Forelimb muscle (tissue), 1 donor: ENCODE measurements at regions not wholly inside any gene's neighbourhood (a gene's known extent, or its start where the extent isn't known, plus 50 kb on each side); places are given as distances from the start of the nearest gene placed in this dataset.

Experiments
- DNase-seq: peaks from one replicate; pipeline ENCODE4 v3.0.0-alpha.2; 2013; ENCODE audit warnings: low read depth

GRCh38 chr16:56093055-56093454 lies 98.2 kb upstream of the GNAO1 start:
- no peak for DNase-seq

- DNase-seq: no peak
Measured at GRCh38 chr16:56090076-56090475, 101.2 kb upstream of the GNAO1 start.

GRCh38 chr16:56087626-56088025 lies 103.7 kb upstream of the GNAO1 start:
- DNase-seq: no peak

GRCh38 chr16:56081371-56081770 lies 109.9 kb upstream of the GNAO1 start:
- no peak for DNase-seq

- DNase-seq: no peak
Measured at GRCh38 chr16:56075732-56076388, 115.4 kb upstream of the GNAO1 start.

- DNase-seq: no peak
Measured at GRCh38 chr16:56073508-56073907, 117.8 kb upstream of the GNAO1 start.

- no peak for DNase-seq
Measured at GRCh38 chr16:56072096-56072495, 119.2 kb upstream of the GNAO1 start.

- DNase-seq: no peak
Measured at GRCh38 chr16:56068816-56069215, 122.5 kb upstream of the GNAO1 start.

GRCh38 chr16:56068314-56068713 lies 123.0 kb upstream of the GNAO1 start:
- no peak for DNase-seq

- no peak for DNase-seq
Measured at GRCh38 chr16:56067406-56067805, 123.9 kb upstream of the GNAO1 start.

- no peak for DNase-seq
Measured at GRCh38 chr16:56066617-56067016, 124.7 kb upstream of the GNAO1 start.

GRCh38 chr16:56063111-56063510 lies 128.2 kb upstream of the GNAO1 start:
- DNase-seq: no peak

GRCh38 chr16:56057151-56057550 lies 134.1 kb upstream of the GNAO1 start:
- no peak for DNase-seq

GRCh38 chr16:56050916-56051315 lies 140.4 kb upstream of the GNAO1 start:
- DNase-seq: no peak

GRCh38 chr16:56048425-56049105 lies 142.7 kb upstream of the GNAO1 start:
- no peak for DNase-seq

- no peak for DNase-seq
Measured at GRCh38 chr16:56047307-56048234, 143.7 kb upstream of the GNAO1 start.

GRCh38 chr16:56042416-56042815 lies 148.9 kb upstream of the GNAO1 start:
- no peak for DNase-seq

GRCh38 chr16:56041556-56042140 lies 149.6 kb upstream of the GNAO1 start:
- no peak for DNase-seq

GRCh38 chr16:56038564-56039098 lies 152.7 kb upstream of the GNAO1 start:
- DNase-seq: no peak

GRCh38 chr16:56032072-56032471 lies 156.9 kb upstream of the CES5A start:
- DNase-seq: no peak

- no peak for DNase-seq
Measured at GRCh38 chr16:56029026-56029425, 153.9 kb upstream of the CES5A start.

GRCh38 chr16:56022818-56023217 lies 147.6 kb upstream of the CES5A start:
- DNase-seq: no peak
